Bronchial epithelial cell (primary cell): ENCODE measurements at regions not wholly inside any gene's neighbourhood (a gene's known extent, or its start where the extent isn't known, plus 50 kb on each side); places are given as distances from the start of the nearest gene placed in this dataset.

Source experiments
- DNase-seq: peaks from one replicate; pipeline ENCODE4 v3.0.0-alpha.2; 2010; ENCODE audit warnings: low read depth
- FAIRE-seq: peaks from 2 replicates; lab custom pipeline; 2011; peaks lifted over from hg19 to GRCh38; lab: Jason Lieb, UNC
- H3K27me3 ChIP-seq: 2 replicates; pipeline ENCODE4 v1.5.1; 2011; ENCODE audit warnings: low read length; ENCODE audit not compliant: control insufficient read depth, insufficient read depth
- H3K36me3 ChIP-seq: 2 replicates; pipeline ENCODE4 v1.5.1; 2011; ENCODE audit warnings: low read length; ENCODE audit not compliant: control insufficient read depth, insufficient read depth
- H3K4me3 ChIP-seq: 2 replicates; pipeline ENCODE4 v1.5.1; 2011; ENCODE audit warnings: mild to moderate bottlenecking, low read depth, low read length, control low read depth
- TF ChIP-seq, protein P1 (sequence below): IDR thresholded peaks from 2 replicates; pipeline ENCODE4 v1.5.1; 2011; ENCODE audit warnings: mild to moderate bottlenecking, moderate library complexity, low read length, control low read depth, inconsistent platforms; ENCODE audit not compliant: insufficient read depth, severe bottlenecking

GRCh38 chr10:27599546-27599945, 95.4 kb downstream of the RAB18 start:
- Histone ChIP-seq H3K36me3 (no peaks in the 10 kb centered on the region), H3K4me3 (no peak overlapping the region), H3K27me3 (no peaks in the 10 kb centered on the region)
- FAIRE-seq (no peak), DNase-seq (no peak)
- TF ChIP-seq, protein P1, sequence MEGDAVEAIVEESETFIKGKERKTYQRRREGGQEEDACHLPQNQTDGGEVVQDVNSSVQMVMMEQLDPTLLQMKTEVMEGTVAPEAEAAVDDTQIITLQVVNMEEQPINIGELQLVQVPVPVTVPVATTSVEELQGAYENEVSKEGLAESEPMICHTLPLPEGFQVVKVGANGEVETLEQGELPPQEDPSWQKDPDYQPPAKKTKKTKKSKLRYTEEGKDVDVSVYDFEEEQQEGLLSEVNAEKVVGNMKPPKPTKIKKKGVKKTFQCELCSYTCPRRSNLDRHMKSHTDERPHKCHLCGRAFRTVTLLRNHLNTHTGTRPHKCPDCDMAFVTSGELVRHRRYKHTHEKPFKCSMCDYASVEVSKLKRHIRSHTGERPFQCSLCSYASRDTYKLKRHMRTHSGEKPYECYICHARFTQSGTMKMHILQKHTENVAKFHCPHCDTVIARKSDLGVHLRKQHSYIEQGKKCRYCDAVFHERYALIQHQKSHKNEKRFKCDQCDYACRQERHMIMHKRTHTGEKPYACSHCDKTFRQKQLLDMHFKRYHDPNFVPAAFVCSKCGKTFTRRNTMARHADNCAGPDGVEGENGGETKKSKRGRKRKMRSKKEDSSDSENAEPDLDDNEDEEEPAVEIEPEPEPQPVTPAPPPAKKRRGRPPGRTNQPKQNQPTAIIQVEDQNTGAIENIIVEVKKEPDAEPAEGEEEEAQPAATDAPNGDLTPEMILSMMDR: no peak

GRCh38 chr10:27600930-27601329, 96.8 kb downstream of the RAB18 start:
- TF ChIP-seq, protein P1: no peak
- H3K27me3 ChIP-seq: no peaks in the 10 kb centered on the region
- DNase-seq (no peak), FAIRE-seq (no peak)
- no peaks in the 10 kb centered on the region for H3K36me3 ChIP-seq
- no peak overlapping the region for H3K4me3 ChIP-seq

DNA sequence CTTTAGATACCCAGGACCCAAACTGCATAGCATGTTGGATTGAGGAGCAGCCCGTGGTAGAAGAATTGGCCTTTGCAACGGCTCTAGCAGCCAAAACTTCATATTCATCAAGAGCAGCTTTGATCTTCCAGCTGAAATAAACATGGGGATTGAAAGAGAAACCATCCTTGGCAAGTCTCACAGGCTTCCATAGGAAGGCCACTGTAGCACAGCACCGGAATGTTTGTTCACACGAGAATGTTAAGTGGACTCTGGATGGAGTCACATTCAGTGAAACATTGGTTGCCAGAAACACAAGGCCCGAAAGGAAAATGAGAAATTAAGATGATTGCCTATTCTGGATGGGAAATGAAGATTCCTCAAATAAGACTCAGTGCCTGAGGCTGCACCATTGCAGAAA, 97.4 kb downstream of the RAB18 start:
- H3K36me3 ChIP-seq: no peaks in the 10 kb centered on the region
- no peak for DNase-seq
- FAIRE-seq: peak; percentile 43
- H3K4me3 ChIP-seq: no peak overlapping the region
- H3K27me3 ChIP-seq: no peaks in the 10 kb centered on the region
- TF ChIP-seq, protein P1: no peak

DNA sequence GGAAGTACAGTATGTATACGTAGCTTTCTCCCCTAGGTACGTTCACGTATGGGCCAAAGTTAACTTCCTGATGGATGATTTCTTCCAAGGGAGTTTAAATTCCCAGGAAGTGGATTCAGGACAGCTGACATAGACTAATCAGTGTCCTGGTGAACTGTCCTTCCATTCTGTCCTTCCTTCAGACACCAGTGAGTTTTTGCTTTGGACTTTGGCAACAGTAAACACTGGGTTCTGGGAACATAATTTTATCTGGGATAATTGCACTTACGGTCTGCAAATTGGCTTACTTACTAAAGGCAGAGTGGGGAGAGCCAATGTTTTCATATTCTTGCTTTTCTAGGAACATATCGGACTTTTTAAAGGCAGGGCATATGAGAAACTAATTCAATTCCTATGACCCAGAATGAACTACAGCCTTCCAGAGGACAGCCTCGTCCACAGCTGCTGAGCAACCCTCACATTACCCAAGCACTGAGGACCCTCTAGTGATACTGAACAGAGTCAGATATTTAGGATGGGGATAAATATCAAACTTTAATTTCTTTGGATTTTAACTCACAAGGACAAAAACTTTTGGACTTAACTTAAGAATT, 97.9 kb downstream of the RAB18 start:
- H3K4me3 ChIP-seq: no peak overlapping the region
- DNase-seq: no peak
- H3K36me3 ChIP-seq: no peaks in the 10 kb centered on the region
- H3K27me3 ChIP-seq: no peaks in the 10 kb centered on the region
- no peak for FAIRE-seq
- TF ChIP-seq, protein P1: no peak

- DNase-seq (no peak), FAIRE-seq (no peak)
- TF ChIP-seq, protein P1: no peak
- no peak overlapping the region for H3K4me3 ChIP-seq
- H3K36me3 ChIP-seq: no peaks in the 10 kb centered on the region
- H3K27me3 ChIP-seq: no peaks in the 10 kb centered on the region
Observed at GRCh38 chr10:27603104-27603503, 99.0 kb downstream of the RAB18 start.

DNA sequence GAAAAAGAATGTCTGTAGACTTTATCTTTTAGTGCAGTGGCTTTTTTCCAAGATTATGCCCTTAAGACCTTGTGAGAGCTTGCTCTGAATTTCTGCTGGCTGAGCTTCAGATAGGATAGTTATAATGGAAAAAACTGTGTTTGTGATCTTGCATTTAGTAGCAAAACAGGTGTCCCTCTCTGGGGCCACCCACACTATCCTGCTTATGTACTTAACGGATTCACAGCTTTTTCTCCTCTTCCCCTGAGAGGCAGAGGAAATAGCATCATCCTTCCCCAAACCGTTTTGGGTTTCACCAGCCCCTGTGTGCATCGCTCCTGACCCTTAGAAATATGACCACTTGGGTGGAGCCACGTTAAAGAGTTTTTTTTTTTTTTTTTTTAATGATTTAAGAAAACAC, 101.2 kb downstream of the RAB18 start:
- H3K27me3 ChIP-seq: no peaks in the 10 kb centered on the region
- H3K36me3 ChIP-seq: no peaks in the 10 kb centered on the region
- DNase-seq (no peak), FAIRE-seq (no peak)
- TF ChIP-seq, protein P1: no peak
- H3K4me3 ChIP-seq: no peak overlapping the region
